ENCODE measurements at regions not wholly inside any gene's neighbourhood (a gene's known extent, or its start where the extent isn't known, plus 50 kb on each side); places are given as distances from the start of the nearest gene placed in this dataset.
A peak's percentile ranks its signal among the peaks of the same experiment; 100 is the strongest.

DNA sequence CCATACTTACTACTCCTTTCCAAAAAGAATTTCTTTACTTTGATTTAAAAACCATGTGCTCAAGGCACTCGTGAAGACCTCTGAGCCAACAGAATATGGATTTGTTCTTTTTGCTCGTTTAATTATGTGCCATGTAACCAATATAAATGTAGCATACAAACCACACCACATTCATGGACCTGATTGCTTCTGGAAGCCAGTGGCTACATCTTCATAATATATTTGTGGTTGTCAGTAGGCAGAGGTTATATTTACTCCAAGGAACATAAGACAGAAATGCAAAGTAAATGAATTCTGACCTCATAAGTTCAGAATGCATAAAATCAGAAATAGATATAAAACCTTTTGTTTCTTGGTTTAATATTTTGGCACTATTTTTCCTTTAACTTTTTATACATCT is 373.0 kb downstream of the HDGFL1 start:
- DNase-seq: no peak
- TF ChIP-seq, protein P1, sequence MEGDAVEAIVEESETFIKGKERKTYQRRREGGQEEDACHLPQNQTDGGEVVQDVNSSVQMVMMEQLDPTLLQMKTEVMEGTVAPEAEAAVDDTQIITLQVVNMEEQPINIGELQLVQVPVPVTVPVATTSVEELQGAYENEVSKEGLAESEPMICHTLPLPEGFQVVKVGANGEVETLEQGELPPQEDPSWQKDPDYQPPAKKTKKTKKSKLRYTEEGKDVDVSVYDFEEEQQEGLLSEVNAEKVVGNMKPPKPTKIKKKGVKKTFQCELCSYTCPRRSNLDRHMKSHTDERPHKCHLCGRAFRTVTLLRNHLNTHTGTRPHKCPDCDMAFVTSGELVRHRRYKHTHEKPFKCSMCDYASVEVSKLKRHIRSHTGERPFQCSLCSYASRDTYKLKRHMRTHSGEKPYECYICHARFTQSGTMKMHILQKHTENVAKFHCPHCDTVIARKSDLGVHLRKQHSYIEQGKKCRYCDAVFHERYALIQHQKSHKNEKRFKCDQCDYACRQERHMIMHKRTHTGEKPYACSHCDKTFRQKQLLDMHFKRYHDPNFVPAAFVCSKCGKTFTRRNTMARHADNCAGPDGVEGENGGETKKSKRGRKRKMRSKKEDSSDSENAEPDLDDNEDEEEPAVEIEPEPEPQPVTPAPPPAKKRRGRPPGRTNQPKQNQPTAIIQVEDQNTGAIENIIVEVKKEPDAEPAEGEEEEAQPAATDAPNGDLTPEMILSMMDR (IDR thresholded peaks at IDR 0.05; ENCODE audit: low read depth, low read length, missing control alignments): no peak
- Histone ChIP-seq H3K27me3 (replicated peaks) (no peaks in the 10 kb centered on the region), H3K27ac (no peak overlapping the region), H3K36me3 (replicated peaks) (no peaks in the 10 kb centered on the region), H3K4me3 (ENCODE audit: low read depth, low read length) (no peak overlapping the region)
- in situ Hi-C loops (cut with HindIII; ENCODE audit: low pct_ligation_motif_present, low sequenced_read_pairs): no loop called here

DNA sequence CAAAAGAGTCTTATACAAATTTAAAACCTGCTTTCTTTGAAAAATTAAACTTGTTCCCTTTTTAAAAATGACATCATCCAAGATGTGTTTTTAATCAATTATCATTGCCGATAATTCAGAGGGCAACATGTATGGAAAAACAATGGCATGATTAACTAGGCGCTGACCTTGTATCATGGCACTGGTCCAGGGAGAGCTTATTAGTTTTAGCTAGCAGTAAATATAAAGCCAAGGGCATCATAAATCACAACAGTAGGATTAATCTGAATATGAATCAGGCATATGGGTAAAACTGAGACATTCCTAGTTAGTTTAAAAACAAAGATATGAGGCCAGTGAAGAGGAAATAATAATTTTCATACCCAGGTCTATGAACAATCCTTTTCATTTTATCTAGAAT is 374.0 kb downstream of the HDGFL1 start:
- TF ChIP-seq, protein P1 (IDR thresholded peaks at IDR 0.05; ENCODE audit: low read depth, low read length, missing control alignments): no peak
- Histone ChIP-seq H3K27me3 (replicated peaks) (no peaks in the 10 kb centered on the region), H3K4me3 (ENCODE audit: low read depth, low read length) (no peak overlapping the region), H3K27ac (no peak overlapping the region), H3K36me3 (replicated peaks) (no peaks in the 10 kb centered on the region)
- in situ Hi-C loops (cut with HindIII; ENCODE audit: low pct_ligation_motif_present, low sequenced_read_pairs): no loop called here
- DNase-seq: no peak

DNA sequence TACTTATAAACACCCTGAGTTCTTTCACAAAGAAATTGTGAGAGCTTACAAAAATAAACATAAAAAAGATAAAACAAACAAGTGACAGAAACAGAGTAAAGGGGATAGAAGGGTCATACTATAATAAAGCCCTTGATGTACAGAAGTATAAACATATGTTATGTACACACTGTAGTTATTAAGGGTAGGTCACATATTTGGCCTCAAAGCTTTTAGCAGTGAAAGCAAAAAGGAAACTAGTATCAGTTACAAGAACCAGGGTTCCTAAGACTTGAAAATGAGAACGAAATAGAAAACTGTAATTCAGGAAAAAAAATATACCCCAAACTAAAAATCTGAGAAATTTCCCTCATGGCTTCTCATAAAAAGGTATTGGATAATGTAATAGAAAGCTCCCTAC is 380.6 kb downstream of the HDGFL1 start:
- Histone ChIP-seq H3K36me3 (replicated peaks) (no peaks in the 10 kb centered on the region), H3K4me3 (ENCODE audit: low read depth, low read length) (no peak overlapping the region), H3K27ac (no peak overlapping the region), H3K27me3 (replicated peaks) (no peaks in the 10 kb centered on the region)
- in situ Hi-C loops (cut with HindIII; ENCODE audit: low pct_ligation_motif_present, low sequenced_read_pairs): no loop called here
- TF ChIP-seq, protein P1 (IDR thresholded peaks at IDR 0.05; ENCODE audit: low read depth, low read length, missing control alignments): no peak
- DNase-seq: no peak

DNA sequence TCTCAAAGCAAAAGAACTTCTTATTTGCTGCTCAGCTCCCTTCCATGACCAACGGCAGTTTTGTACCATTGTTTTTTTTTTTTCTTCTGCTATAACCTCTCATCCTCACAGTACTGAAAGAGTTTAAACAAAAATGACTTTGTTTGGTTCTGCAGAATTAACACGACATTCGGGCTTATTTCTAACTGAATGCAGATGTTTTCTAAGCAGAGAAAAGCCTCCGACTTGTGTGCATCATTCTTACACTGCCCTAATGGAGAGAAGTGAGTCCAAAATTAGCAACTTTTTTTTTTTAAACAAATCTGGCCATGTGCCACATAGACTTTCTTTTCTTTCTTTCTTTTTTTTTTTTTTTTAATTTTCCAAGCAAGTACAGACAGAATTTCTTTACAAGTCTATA is 382.7 kb downstream of the HDGFL1 start:
- no peak for DNase-seq
- TF ChIP-seq, protein P1 (IDR thresholded peaks at IDR 0.05; ENCODE audit: low read depth, low read length, missing control alignments): no peak
- Histone ChIP-seq H3K36me3 (replicated peaks) (no peaks in the 10 kb centered on the region), H3K27me3 (replicated peaks) (no peaks in the 10 kb centered on the region), H3K4me3 (ENCODE audit: low read depth, low read length) (no peak overlapping the region), H3K27ac (no peak overlapping the region)
- in situ Hi-C loops (cut with HindIII; ENCODE audit: low pct_ligation_motif_present, low sequenced_read_pairs): no loop called here

DNA sequence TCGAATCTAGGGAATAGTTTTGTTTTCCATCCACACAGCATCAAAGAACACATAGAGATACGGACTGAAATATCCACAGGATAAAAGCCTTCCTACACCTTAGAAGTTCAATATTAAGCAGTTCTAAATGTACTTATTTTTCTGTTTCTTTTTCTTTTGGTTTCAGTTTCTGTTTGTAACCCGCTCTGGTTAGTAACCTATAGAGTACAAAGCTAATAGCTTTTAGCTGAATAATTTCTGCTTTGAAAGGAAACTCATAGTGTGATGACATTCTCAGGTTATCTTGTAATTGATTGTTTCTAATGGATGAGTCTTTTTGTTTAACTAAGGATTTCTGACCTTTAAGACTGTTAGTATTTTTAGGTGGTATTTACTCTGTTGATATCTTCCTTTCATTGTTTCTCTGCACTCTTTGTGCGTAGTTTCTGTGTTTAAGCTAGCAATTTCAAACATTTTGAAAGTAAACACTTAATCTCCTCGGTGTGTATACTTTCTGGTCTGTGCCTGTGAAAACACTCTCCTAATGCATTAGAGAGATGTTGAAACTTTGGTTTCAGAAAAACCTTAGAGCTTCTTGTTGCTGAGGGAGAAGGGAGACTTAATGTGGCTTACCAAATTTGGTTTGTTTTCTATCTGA is 385.5 kb downstream of the HDGFL1 start:
- Histone ChIP-seq H3K36me3 (replicated peaks) (no peaks in the 10 kb centered on the region), H3K4me3 (ENCODE audit: low read depth, low read length) (no peak overlapping the region), H3K27me3 (replicated peaks) (no peaks in the 10 kb centered on the region), H3K27ac (peak overlapping the region; percentile 10)
- in situ Hi-C loops (cut with HindIII; ENCODE audit: low pct_ligation_motif_present, low sequenced_read_pairs): no loop called here
- DNase-seq: no peak
- TF ChIP-seq, protein P1 (IDR thresholded peaks at IDR 0.05; ENCODE audit: low read depth, low read length, missing control alignments): no peak
